IMR-90 (cell line): ENCODE measurements at regions not wholly inside any gene's neighbourhood (a gene's known extent, or its start where the extent isn't known, plus 50 kb on each side); places are given as distances from the start of the nearest gene placed in this dataset.

ENCODE experiments used
- ATAC-seq: fragments of 200-7000 bp; cut with Tn5 transposase; 2 replicates; pipeline ENCODE4 v1.9.1; 2020; ENCODE audit warnings: low read depth, mild to moderate bottlenecking, moderate library complexity
- BruUV-seq: library from RNA; stranded (reverse); fragments of 400-500 nt; replicated peaks from 2 replicates; lab custom pipeline; 2021; lab: Mats Ljungman, UMichigan
- CTCF ChIA-PET: fragments of 300-600 bp; formaldehyde crosslinking; extraction: SDS; loops from one replicate; lab custom pipeline; 2021; ENCODE audit warnings: antibody characterized with exemption; lab: Yijun Ruan, JAX
- POLR2A ChIA-PET: fragments of 300-600 bp; sonication (Branson Sonifier 250); formaldehyde crosslinking; loops from one replicate; lab custom pipeline; 2022; ENCODE audit warnings: antibody characterized with exemption; ENCODE audit not compliant: unreplicated experiment; lab: Charles Lee
- DNase-seq: peaks from one replicate; pipeline ENCODE4 v3.0.0; 2013
- H2AFZ ChIP-seq: replicated peaks from 2 replicates; pipeline ENCODE3; 2013; ENCODE audit warnings: low read length, mild to moderate bottlenecking; ENCODE audit not compliant: poor library complexity
- H2AK5ac ChIP-seq: 2 replicates; pipeline ENCODE4 v1.6.1; 2013; ENCODE audit warnings: low read depth, low read length, inconsistent platforms
- H2AK9ac ChIP-seq: replicated peaks from 2 replicates; pipeline ENCODE3; 2013; ENCODE audit warnings: mild to moderate bottlenecking, low read depth, low read length, moderate library complexity; ENCODE audit not compliant: poor library complexity
- H2BK120ac ChIP-seq: 2 replicates; pipeline ENCODE4 v1.6.1; 2013; ENCODE audit warnings: low read depth, low read length, inconsistent platforms
- H2BK15ac ChIP-seq: 3 replicates; pipeline ENCODE4 v1.6.1; 2013; ENCODE audit warnings: low read depth, low read length, inconsistent platforms
- H2BK20ac ChIP-seq: 2 replicates; pipeline ENCODE4 v1.6.1; 2013; ENCODE audit warnings: low read depth, mild to moderate bottlenecking, inconsistent platforms, low read length, moderate library complexity
- H2BK5ac ChIP-seq: 2 replicates; pipeline ENCODE4 v1.6.1; 2013; ENCODE audit warnings: mild to moderate bottlenecking, low read depth, low read length, inconsistent platforms; ENCODE audit not compliant: poor library complexity, severe bottlenecking
- H3K14ac ChIP-seq: replicated peaks from 2 replicates; pipeline ENCODE4 v1.6.1; 2013; ENCODE audit warnings: low read depth, low read length, inconsistent platforms
- H3K18ac ChIP-seq: 2 replicates; pipeline ENCODE4 v1.6.1; 2013; ENCODE audit warnings: low read depth, low read length, control low read depth
- H3K23ac ChIP-seq: 2 replicates; pipeline ENCODE4 v1.6.1; 2013; ENCODE audit warnings: low read depth, low read length, inconsistent platforms
- H3K27ac ChIP-seq: 2 replicates; pipeline ENCODE4 v1.5.1; 2013; ENCODE audit warnings: mild to moderate bottlenecking, control low read depth, low read length; ENCODE audit not compliant: insufficient read depth
- H3K27me3 ChIP-seq: 2 replicates; pipeline ENCODE4 v1.6.1; 2013; ENCODE audit warnings: low read length; ENCODE audit not compliant: control insufficient read depth, insufficient read depth
- H3K36me3 ChIP-seq: 2 replicates; pipeline ENCODE4 v1.6.1; 2013; ENCODE audit warnings: low read length, mixed read lengths; ENCODE audit not compliant: control insufficient read depth, insufficient read depth
- H3K4ac ChIP-seq: 2 replicates; pipeline ENCODE4 v1.6.1; 2013; ENCODE audit warnings: low read depth, low read length, inconsistent platforms
- H3K4me1 ChIP-seq: 2 replicates; pipeline ENCODE4 v1.6.1; 2013; ENCODE audit warnings: low read length, mixed read lengths; ENCODE audit not compliant: control insufficient read depth, insufficient read depth
- H3K4me2 ChIP-seq: 2 replicates; pipeline ENCODE4 v1.6.1; 2013; ENCODE audit warnings: low read depth, mild to moderate bottlenecking, control low read depth, low read length, moderate library complexity
- H3K4me3 ChIP-seq: 2 replicates; pipeline ENCODE4 v1.5.1; 2013; ENCODE audit warnings: low read depth, mild to moderate bottlenecking, control low read depth, low read length, moderate library complexity; ENCODE audit not compliant: insufficient read depth
- H3K56ac ChIP-seq: 2 replicates; pipeline ENCODE4 v1.6.1; 2013; ENCODE audit warnings: low read length, inconsistent platforms; ENCODE audit not compliant: insufficient read depth; ENCODE audit errors: extremely low read depth
- H3K79me1 ChIP-seq, 2 experiments: 2 replicates each; pipeline ENCODE4 v1.6.1; 2013; ENCODE audit warnings: low read length in 2 of 2, inconsistent platforms in 1 of 2, low read depth in 1 of 2
- H3K9ac ChIP-seq: 2 replicates; pipeline ENCODE4 v1.6.1; 2013; ENCODE audit warnings: low read depth, low read length, control low read depth
- H3K9me1 ChIP-seq: 2 replicates; pipeline ENCODE4 v1.6.1; 2013; ENCODE audit warnings: low read length, inconsistent platforms; ENCODE audit not compliant: insufficient read depth
- H3K9me3 ChIP-seq: 2 replicates; pipeline ENCODE4 v1.6.1; 2013; ENCODE audit warnings: low read length; ENCODE audit not compliant: control insufficient read depth, insufficient read depth
- H4K20me1 ChIP-seq: 2 replicates; pipeline ENCODE4 v1.6.1; 2013; ENCODE audit warnings: low read length, inconsistent platforms; ENCODE audit not compliant: insufficient read depth
- H4K5ac ChIP-seq: 2 replicates; pipeline ENCODE4 v1.6.1; 2013; ENCODE audit warnings: mild to moderate bottlenecking, low read depth, low read length, control low read depth
- H4K8ac ChIP-seq, 2 experiments: 2 replicates each; pipeline ENCODE4 v1.6.1; 2013; ENCODE audit warnings: low read depth in 2 of 2, low read length in 2 of 2, control low read depth in 1 of 2, inconsistent platforms in 1 of 2
- H4K91ac ChIP-seq: 2 replicates; pipeline ENCODE4 v1.6.1; 2013; ENCODE audit warnings: low read depth, low read length, inconsistent platforms; ENCODE audit not compliant: insufficient read depth
- CTCF ChIP-seq: conservative IDR thresholded peaks from 2 replicates; pipeline ENCODE4 v1.5.1; 2012; ENCODE audit warnings: mild to moderate bottlenecking, low read depth, low read length, improper control_type of control experiment
- MAFK ChIP-seq: IDR thresholded peaks from 2 replicates; pipeline ENCODE4 v1.6.1; 2012; ENCODE audit warnings: low read depth, low read length, improper control_type of control experiment
- MAZ ChIP-seq: IDR thresholded peaks from 2 replicates; pipeline ENCODE4 v1.6.1; 2012; ENCODE audit warnings: low read depth, mild to moderate bottlenecking, low read length, improper control_type of control experiment, moderate library complexity, borderline replicate concordance
- RCOR1 ChIP-seq: IDR thresholded peaks from 2 replicates; pipeline ENCODE4 v1.6.1; 2012; ENCODE audit warnings: mild to moderate bottlenecking, low read length, improper control_type of control experiment; ENCODE audit not compliant: insufficient replicate concordance
- RFX5 ChIP-seq: IDR thresholded peaks from 2 replicates; pipeline ENCODE4 v1.8.0; 2012; ENCODE audit warnings: low read depth, mild to moderate bottlenecking, low read length, moderate library complexity
- SMC3 ChIP-seq: fragments of 150-350 bp; IDR thresholded peaks from 2 replicates; pipeline ENCODE4 v1.6.1; 2016; ENCODE audit warnings: low read depth, mild to moderate bottlenecking, antibody characterized with exemption, low read length, moderate library complexity
- WGBS, 2 experiments: methylation state at CpG; one replicate each; pipeline versions ENCODE4 v1.1.5 to v1.1.7; 2013; ENCODE audit warnings: missing lambda C conversion rate in 2 of 2; ENCODE audit not compliant: insufficient read length in 1 of 2; ENCODE audit errors: extremely low coverage in 2 of 2; 5-methylcytosine and 5-hydroxymethylcytosine counted together
- dilution Hi-C: fragments of 300-500 bp; cut with HindIII; formaldehyde crosslinking; loops from one replicate; pipeline ENCODE4 v1.14.3; 2018; ENCODE audit warnings: low sequenced_read_pairs; ENCODE audit not compliant: unreplicated experiment
- in situ Hi-C: fragments of 300-500 bp; cut with MboI; formaldehyde crosslinking; loops from 3 replicates; pipeline ENCODE4 v1.14.3; 2019; ENCODE audit warnings: low sequenced_read_pairs, inconsistent platforms, mixed read lengths
- intact Hi-C: fragments of 100-400 bp; cut with micrococcal nuclease; formaldehyde crosslinking; loops from 2 replicates; pipeline ENCODE4 v1.10.0; 2022

DNA sequence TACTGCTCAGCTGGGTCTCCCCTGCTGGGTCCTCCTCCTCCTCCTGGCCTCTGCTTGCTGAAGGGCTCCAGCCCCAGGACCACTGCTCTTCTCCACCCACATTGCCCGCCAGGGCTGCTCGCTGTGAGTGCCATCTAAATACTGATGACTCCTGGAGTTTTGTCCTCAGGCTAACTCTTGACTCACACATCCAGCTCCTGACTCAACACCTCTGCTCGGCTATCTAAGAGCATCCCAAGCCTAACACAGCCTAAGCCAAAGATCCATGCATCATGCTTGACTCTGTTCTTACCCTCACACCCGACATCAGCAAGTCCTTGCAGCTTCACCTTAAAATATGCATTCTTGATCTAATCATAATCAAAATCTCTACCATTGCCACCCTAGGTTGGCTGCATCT lies 260.2 kb downstream of the KLF13 start:
- Histone ChIP-seq H2AK5ac (no peak overlapping the region), H3K4me3 (no peak overlapping the region), H3K9ac (no peak overlapping the region), H3K27ac (no peak overlapping the region), H3K4ac (no peak overlapping the region), H2BK20ac (no peak overlapping the region), H3K9me1 (peaks cover 6% of the 10 kb centered on the region; the same call in 1 of the 2 replicates), H4K8ac (no peak overlapping the region), H2BK120ac (no peak overlapping the region), H2BK15ac (no peak overlapping the region), H3K27me3 (no peaks in the 10 kb centered on the region; the same call in 1 of the 2 replicates), H4K5ac (no peak overlapping the region), H3K56ac (no peak overlapping the region), H3K79me1 (no peaks in the 10 kb centered on the region), H4K91ac (no peak overlapping the region), H3K18ac (no peak overlapping the region), H2AK9ac (no peak overlapping the region), H3K14ac (no peak overlapping the region), H3K23ac (no peak overlapping the region), H3K9me3 (no peaks in the 10 kb centered on the region), H3K36me3 (no peaks in the 10 kb centered on the region), H3K4me2 (no peak overlapping the region), H4K20me1 (no peaks in the 10 kb centered on the region), H2AFZ (no peak overlapping the region), H2BK5ac (no peak overlapping the region), H3K4me1 (peaks cover 5% of the 10 kb centered on the region; the same call in 1 of the 2 replicates)
- CTCF ChIA-PET = no interaction called here
- ATAC-seq (no peak), DNase-seq (peak; percentile 27)
- intact Hi-C loops (no loop called here), in situ Hi-C loops (no loop called here), dilution Hi-C loops (no loop called here)
- TF ChIP-seq CTCF (no peak), SMC3 (no peak), RCOR1 (no peak), MAZ (no peak), RFX5 (no peak), MAFK (no peak)
- WGBS, 2 experiments = 67% methylated on average over 1 of the region's 4 CpGs; no CpG with 5 or more reads in 1 of the 2 experiments
- no TSS peak for BruUV-seq
- POLR2A ChIA-PET = no interaction called here
